ENCODE measurements at regions not wholly inside any gene's neighbourhood (a gene's known extent, or its start where the extent isn't known, plus 50 kb on each side); places are given as distances from the start of the nearest gene placed in this dataset.
"Not testable (repeated sequence)": the region's sequence is repeated elsewhere in the genome, so short reads cannot be mapped to it uniquely, and the experiment has no call there.

DNA sequence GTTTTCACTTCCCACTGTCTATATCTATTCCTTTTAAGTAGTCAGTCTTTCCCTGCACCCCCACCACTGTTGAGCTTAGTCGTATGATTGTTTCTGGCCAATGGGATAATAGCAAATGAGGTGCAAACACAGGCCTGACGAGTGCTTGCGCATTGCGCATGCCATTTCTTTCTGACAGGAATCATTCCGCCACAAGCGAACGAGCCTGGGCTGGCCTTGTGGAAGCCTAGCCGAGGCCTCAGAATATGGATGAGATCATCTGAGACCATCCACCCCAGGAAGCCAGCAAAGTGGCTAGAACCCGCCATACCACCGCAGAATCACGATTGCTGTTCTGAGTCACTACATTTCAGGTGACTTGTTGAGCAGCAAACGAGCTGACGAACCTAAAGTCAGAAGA is 52.2 kb upstream of the PRL start:
- no peak for DNase-seq

DNA sequence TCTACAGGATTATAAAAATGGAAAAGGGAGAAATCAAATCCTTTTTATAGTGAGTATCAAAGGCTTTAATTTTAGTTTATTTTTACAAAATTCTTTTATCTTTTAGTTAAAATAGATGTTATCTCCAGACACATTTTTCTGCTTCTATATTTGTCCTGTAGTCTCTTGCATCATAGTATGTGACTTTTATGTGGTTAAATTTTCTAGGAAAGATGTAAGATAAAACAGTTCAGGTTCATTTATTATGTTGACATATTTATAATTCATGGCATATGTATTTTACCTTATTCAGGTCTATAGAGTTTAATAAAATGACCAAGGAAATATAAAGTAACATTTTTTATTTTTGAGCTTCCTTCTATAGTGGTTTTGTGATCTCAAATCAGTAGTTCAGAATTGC is 52.7 kb upstream of the PRL start:
- no peak for DNase-seq

DNA sequence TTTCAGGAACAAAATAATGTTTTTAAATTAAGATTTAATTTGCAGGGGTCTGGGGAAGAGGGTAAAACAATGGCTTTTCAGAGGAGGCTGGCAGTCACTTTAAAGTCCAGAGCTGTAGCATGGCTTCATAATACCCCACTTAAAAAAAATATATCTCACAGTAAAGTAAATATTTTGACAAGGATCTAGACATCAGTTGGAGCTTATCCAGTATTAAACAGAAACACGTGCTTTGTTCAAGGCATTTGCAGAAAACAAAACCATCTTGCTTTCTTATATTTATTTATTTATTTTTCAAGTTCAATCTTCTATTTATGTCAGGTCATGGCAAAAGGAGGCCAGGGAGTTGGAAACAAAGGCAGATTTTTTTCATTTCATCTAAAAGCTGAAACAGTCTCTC is 53.3 kb upstream of the PRL start:
- DNase-seq, result no peak

DNA sequence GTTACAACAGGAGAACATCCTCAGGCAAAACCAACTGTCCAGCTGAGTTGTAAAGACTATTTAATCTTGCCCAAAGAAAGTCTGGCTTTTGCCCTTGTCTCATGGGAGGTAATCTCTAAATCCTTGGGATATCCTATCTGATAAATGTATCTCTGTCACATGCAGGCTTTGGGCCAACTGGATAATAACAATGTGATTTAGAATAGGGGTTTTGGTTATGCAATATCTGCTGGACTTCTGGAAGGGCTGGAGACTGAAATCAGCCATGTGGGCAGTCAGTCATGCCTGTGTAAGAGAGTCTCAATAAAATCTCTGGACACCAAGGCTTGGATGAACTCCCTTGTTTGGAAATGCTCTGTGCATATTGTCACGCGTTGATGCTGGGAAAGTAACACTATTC is 56.3 kb upstream of the PRL start:
- DNase-seq, result no peak

DNA sequence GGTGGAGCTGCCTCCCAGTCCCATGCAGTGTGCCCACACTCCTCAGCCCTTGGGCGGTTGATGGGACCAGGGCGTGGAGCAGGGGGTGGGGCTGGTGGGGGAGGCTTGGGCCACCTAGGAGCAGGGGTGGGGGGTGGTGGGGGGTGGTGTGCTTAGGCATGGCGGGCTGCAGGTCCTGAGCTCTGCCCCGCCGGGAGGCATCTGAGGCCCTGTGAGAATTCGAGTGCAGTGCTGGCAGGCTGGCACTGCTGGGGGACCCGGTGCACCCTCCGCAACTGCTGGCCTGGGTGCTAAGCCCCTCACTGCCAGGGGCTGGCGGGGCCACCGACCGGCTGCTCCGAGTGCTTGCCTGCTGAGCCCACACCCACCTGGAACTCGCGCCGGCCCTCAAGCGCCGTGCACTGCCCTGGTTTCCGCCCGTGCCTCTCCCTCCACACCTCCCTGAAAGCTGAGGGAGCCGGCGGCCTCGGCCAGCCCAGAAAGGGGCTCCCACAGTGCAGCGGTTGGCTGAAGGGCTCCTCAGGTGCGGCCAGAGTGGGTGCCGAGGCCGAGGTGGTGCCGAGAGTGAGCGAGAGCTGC is 59.6 kb upstream of the PRL start:
- DNase-seq, result no peak

DNA sequence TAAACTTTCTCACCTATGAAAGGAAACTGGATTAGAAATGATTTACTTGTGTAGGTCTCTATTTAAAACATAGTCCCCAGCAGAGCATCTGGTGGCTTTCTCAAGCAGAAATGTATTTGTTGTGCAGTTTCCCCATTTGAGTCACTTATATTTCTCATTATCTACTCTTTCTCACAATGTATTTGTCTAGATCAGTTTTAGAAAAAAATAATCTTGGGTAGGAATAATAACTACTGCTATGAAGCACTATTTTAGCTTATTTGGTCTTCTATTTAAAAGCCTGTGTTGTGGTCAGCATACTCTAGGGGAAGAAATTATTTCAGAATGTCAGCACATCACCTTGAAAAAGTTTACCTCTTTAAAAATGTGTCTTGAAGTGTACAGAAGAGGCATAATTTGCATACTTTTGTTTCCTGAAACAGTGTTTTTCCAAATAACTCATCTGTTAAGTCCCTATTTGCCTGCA is 60.9 kb upstream of the PRL start:
- no peak for DNase-seq

DNA sequence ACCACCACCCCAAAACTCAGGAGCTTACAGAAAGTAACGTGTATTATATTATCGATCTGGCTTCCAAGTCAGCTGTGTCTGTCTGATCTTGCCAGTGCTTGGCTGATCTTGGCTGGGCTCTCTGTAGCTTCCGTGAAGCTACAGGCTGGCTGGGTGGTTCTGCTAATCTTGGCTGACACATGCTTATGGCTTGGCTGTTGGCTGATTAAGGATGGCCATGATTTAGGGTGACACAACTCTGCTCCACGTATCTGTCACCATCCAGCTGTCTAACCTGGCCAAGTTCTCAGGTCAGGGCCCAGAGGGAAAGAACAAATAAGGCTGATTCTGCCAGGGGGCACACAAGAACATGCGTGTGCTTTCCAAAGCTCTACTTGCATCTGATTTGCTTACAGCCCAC is 64.7 kb upstream of the PRL start:
- DNase-seq, result no peak

DNA sequence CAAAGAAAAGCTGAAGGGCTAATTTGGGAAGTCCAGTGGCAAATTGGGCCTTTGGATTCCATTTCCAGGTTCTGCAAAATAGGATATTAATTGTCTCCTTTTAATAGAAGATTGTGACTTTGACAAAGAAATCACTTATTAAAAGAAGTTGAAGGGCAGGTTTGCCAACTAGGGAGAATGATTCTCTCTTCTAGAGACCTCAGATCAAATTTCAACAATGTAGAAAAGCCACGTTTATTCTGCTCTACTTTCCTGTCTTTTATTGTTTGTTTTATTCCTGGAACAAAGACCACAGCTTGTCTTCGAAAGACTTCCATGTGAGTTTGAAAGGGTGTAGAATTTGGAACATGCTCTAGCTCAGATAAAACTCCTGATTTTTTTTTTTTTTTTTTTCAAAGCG is 65.5 kb upstream of the PRL start:
- no peak for DNase-seq

DNA sequence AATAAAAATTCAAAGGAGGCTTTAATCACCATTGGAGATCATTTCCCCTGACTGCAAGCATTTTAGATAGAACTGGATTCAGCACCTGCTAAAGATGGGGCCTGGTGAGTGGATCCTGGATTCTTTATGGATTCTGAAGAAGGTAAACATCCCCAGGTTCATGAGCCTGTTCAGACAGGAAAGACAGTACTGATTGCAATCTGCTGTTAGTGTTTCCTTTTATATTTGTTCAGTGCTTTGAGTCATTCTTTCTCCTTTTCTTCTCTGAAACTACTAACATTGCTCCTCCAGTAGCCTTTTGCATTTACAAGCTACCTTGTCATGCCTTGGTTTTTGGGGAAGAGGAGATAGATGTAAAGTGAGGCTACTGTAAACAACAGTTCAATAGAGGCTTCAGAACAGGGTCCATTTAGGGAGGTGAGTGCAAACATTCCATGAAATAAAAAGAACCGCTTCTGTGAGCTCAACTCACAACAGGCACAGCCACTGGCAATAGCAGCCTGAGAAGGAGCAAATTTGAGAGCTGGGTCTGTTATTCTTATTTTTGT is 66.4 kb upstream of the PRL start:
- no peak for DNase-seq

DNA sequence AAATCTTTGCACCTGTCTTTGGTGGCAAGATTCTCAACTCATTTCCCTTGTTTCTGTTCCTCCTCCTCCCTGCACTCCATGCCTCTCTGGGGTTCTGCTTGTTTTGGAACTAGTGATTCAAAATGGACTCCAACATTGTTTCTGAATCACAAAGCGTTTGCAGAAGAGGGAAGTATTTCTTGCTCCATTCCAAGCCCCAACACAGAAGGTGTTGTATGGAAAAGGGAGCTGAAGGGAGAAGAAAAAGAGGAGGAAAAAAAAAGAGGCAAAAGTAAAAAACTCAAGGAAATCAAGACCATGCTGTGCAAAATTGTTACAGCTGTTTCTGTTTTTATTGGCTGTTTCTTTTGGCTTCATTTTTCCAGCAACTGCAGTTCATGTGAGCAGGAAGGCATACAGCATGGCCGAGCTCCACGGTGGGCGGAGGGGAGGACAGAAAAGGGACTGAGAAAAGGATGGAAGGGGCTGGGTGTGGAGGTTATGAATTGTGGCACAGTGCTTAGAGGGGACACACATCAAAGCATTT is 66.9 kb upstream of the PRL start:
- DNase-seq, result no peak

DNA sequence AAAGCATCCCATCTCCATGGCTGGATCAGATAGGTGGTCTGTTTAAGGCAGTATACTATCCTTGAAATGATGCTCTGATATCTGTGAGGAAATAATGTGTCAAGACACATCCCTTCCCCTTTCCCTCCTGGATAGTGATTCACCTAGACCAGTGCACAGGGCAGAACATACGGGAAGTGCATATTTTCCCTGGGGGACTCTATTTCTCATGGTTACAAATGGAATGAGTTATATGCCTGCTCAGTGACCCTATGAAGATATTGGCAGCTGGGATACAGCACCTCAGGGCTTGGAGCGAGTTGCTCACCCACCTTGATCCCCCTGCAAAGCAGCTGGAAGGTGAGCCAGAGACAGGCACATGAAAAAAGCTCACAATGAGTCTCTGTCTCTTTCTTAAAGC is 67.5 kb upstream of the PRL start:
- no peak for DNase-seq

DNA sequence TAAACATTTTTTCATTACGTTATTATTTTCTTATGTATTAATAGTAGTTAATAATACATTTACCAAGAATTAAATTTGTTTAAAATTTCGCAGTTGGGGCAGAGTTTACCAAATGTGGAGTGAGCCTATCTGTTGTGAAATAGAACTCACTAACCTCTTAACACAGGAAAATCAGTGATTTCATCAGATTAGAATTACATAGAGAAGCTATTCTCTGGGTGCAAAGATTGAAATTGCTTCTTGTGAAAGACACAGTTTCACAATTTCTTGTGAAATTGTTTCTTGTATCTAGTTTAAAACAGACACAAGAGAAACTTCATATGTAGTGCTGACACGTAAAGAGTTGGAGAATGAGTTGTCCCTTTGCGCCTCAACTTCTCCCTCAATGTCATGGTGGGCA is 69.4 kb upstream of the PRL start:
- DNase-seq, result no peak

DNA sequence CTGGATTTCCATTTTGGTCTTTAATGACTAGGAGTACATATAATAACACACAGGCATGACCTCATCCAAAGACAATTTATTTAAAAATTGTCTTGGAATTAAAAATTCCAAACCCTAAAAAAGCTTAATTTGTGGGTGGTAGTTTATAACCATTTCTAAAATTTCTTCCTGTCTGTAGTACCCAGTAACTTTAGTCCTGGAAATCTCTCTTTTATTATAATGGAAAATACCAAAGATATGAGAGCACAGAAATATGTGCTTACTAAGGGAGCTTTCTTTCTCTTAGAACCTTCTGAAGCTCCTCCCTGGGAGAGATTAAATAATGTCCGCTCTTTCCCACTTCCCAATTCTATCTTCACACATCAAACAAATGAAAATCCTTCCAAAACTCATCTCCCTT is 70.5 kb upstream of the PRL start:
- DNase-seq, result no peak

DNA sequence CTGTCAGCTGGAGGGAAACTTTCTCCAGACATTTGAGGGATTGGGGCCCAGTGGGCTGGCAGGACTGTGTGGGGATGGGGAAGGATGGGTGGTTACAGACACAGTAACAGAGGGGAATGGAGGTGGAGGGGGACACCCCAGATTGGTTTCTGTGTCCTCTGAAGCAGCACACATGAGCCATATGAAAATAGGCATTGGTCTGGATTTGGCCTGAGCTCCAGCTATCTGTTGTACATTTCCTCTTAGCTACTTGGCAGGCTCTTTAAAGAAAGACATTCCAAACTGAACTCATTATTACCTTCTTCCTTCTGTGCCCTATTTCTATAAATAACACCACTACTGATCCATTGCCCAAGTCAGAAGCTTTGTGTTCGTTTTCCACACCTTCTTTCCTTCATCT is 72.0 kb upstream of the PRL start:
- DNase-seq, result no peak

DNA sequence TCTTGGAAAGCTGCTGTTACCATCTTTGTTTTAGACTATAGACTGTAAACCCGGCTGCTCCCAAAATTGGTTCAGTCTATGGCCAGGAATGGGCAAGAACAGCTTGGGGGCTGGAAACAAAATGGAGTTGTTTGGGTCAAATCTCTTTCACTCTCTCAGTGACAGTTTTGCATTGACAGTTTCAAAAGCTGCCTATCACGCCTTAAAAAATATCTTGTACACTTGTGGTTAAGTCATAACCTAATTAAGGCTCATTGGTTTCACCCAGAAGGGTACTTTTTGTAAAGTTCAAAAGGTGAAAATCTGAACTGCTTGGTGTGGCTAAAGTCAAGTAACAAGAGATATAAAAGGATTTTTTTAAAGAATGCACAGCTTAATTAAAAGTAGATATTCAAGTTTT is 76.1 kb upstream of the PRL start:
- no peak for DNase-seq

DNA sequence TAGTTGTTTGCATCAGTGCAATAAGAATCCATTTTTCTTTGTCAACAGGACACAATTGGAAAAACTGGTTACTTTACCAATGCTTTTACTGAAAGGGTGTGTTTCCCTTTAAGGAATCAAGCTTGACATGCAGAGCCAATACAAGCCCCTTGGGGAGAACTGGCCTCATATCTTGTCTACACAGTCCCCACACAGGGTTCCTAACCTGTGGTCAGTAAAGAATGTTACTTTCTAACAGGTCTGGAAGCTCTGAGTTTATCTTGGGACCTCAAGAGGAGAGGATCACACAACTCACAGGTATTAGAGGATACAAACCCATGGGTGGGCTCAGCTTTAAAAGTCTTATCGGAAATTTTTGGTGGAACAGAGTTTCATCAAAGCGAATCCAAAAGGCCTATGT is 78.1 kb upstream of the PRL start:
- not testable (repeated sequence) for DNase-seq

DNA sequence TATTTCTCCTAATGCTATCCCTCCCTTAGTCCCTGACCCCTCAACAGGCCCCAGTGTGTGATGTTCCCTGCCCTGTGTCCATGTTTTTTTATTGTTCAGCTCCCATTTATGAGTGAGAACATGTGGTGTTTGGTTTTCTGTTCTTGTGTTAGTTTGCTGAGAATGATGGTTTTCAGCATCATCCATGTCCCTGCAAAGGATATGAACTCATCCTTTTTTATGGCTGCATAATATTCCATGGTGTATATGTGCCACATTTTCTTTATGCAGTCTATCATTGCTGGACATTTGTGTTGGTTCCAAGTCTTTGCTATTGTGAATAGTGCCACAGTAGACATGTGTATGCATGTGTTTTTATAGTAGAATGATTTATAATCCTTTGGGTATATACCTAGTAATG is 79.5 kb upstream of the PRL start:
- DNase-seq, result not testable (repeated sequence)

DNA sequence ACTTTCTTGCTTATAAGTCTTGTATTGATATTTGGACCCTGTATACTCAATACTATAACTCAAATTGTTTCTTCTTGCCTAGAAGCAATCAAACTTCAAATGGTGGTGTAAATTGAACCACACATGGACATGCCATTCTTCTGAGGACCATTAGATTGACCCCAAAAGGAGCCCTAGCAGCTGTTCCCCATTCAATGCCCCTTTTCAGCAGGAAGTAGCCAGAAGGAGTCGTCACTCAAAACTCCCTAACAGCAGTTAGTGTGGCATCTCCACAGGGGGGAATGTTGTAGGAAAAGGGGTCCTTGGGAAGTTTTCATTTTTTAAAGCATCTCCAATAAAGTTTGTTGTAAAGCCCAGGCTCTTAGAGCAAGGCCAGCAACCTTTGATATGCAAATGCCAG is 81.7 kb upstream of the PRL start:
- not testable (repeated sequence) for DNase-seq

DNA sequence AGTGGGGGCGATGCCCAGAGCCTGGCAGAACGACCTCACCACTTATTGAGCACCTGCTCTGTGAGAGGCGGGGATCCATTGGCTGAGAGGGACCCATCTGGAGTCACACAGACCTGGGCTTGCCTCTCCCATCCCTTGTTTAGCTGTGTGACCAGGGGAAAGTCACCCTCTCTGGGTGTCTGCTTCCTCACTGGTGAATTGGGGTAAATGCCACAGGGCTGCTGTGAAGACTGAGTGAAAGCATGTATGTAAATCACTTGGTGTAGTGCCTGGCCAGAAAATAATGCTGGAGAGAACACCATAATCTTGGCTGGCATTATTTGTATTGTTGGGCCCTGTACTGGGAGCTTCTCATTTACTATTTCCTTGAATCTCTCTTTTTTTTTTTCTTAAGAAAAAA is 83.4 kb upstream of the PRL start:
- DNase-seq, result no peak

DNA sequence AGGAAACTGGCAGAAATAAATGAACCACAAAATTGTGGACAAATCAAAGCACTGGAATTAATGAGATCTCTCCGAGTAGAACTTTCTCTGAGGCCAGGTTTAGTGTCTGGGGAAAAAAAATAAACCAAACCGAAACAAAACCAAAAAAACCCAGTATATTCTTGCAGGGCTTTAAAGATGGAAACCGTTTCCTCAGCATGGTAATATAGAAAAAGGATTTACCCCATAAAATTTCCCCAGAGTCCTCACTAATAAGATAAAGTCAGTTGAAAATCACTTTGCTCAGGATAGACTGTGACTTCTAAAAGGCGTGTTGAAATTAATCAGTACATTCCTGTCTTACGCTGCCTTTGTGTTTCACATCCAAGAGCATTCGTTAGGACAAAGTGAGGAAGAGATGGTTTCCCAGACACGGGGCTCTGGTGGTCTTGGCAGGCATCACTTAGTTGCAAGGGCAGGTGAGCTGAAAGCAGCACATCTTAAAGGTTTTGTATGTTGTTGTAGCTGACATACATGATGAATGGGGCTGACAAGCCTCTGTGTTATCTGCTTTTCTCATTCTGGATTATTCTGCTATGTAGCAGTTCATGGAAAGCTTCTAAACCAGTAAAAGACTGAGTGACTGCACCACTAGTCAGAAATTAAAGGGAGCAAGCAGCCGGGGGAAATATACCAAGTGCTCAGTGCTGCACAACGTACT is 85.2 kb upstream of the PRL start:
- no peak for DNase-seq

DNA sequence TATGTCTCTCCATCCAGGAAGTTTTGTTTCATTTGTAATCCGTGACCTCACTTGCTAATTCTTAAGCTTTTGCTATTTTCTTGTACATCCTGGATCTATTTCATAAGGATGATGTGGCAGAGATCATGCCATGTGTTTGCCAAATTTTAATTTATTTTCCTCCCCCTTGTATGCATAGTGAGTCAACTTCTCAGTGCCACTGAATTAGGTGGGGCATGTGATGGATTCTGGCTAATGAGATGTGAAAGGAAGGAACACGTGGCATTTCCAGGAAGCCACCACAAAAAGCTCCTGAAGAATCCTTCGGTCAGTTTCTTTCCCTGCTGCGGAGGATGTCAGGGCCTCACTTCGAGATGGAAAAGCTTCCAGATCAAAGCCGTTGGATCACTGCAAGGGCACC is 86.2 kb upstream of the PRL start:
- no peak for DNase-seq

DNA sequence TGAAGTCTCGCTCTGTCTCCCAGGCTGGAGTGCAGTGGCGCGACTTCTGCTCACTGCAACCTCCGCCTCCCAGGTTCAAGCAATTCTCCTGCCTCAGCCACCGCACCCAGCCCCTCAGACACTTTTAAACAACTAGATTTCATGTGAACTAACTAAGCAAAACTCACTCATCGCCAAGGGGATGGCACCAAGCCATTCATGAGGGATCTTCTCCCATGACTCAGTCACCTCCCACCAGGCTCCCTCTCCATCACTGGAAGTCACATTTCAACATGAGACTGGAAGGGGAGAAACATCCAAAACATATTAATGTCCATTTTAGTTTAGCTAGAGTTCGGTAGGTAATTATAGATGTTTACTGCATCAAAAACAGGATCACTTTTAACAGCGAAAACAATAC is 95.9 kb upstream of the PRL start:
- peak in 1 of 51 donors; percentile 0 for DNase-seq

DNA sequence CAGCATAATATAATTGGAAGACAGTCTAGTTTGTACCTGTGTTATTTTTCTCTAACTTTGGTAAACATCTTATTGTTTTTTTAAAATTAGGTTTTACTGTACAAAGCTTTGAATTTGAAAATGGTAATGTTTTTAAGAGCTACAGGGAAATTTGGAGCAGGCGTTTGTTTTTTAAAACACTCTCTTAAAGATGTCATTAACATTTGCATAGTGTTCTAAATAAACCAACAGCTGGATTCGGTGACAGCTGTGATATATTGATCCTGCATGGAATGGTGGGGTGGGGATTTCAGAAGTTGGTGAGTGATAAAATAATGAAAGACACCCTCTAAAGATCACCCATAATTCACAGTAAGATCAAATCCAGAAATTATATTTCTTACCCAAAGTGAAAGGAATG is 97.9 kb upstream of the PRL start:
- DNase-seq, result no peak

Measured in hypothalamus (tissue), 51 donors.